Choroid plexus epithelial cell (primary cell): ENCODE measurements at regions not wholly inside any gene's neighbourhood (a gene's known extent, or its start where the extent isn't known, plus 50 kb on each side); places are given as distances from the start of the nearest gene placed in this dataset.

Experiments
- DNase-seq: peaks from one replicate; pipeline ENCODE4 v3.0.0-alpha.2; 2010; ENCODE audit warnings: low read depth
- H3K4me3 ChIP-seq: 2 replicates; pipeline ENCODE4 v1.5.1; 2011; ENCODE audit warnings: low read depth, mild to moderate bottlenecking, control low read depth, low read length, moderate library complexity
- TF ChIP-seq, protein P1 (sequence below): conservative IDR thresholded peaks from 2 replicates; pipeline ENCODE4 v1.5.1; 2011; ENCODE audit warnings: low read depth, mild to moderate bottlenecking, control low read depth, inconsistent platforms, low read length, moderate library complexity

DNA sequence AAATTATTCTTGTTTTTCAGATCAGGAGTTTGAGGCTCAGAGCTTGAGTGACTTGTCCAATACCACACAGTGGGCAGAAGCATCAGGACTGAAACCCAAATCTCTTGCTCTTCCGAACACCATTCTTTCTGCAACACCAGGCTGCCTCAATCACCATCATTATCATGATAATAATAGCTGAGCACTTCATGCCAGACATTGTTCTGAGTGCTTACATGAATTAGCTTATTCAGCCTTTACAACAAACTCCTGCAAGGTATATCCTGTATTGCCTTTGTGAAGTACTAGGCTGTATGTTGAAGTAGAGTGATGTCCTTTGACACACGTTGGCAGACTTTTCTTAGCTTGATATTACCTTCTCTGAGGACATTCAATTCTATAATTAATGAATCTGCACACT is 257.4 kb upstream of the ATP2B1 start:
- H3K4me3 ChIP-seq: no peak overlapping the region
- no peak for DNase-seq
- TF ChIP-seq, protein P1, sequence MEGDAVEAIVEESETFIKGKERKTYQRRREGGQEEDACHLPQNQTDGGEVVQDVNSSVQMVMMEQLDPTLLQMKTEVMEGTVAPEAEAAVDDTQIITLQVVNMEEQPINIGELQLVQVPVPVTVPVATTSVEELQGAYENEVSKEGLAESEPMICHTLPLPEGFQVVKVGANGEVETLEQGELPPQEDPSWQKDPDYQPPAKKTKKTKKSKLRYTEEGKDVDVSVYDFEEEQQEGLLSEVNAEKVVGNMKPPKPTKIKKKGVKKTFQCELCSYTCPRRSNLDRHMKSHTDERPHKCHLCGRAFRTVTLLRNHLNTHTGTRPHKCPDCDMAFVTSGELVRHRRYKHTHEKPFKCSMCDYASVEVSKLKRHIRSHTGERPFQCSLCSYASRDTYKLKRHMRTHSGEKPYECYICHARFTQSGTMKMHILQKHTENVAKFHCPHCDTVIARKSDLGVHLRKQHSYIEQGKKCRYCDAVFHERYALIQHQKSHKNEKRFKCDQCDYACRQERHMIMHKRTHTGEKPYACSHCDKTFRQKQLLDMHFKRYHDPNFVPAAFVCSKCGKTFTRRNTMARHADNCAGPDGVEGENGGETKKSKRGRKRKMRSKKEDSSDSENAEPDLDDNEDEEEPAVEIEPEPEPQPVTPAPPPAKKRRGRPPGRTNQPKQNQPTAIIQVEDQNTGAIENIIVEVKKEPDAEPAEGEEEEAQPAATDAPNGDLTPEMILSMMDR: no peak

- no peak for DNase-seq
- H3K4me3 ChIP-seq: no peak overlapping the region
- TF ChIP-seq, protein P1: peak; percentile 42
These were observed 254.0 kb upstream of the ATP2B1 start for GRCh38 chr12:89962648-89963047.

DNA sequence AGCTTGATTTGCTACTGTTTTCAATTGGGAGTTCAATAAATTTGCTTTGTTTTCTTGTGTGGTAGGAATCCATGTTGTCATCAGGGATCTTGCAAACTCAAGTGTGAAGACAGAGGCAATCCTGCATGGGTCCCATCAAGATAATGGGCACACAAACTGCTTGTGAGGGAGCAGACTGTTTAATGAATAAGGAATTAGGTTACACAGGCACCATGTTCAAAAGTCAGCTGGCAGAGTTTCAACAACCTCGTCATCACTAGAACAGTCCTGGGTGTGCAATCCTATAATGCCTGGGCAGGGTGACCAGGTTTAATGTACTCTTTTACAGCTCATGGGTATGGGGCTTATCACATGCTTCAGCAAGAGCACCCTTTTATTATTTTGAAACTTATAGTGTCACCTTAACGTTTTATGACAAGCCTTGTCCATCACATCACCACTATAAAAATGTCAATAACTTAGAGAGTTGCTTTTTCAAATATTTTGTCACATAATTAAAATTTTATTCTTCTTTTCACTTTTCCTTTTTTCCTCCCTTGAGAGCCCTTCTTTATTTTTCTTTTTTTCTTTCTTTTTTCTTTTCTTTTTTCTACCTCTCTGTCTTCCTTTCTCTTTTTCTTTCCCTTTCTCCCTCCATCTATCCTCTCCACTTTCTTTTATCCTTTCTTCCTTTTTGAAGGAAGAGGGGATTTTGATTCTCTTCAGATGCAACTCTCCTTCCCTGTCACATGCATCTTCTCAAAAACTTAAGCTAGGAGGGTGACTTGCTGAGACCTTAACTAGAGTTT is 252.2 kb upstream of the ATP2B1 start:
- H3K4me3 ChIP-seq: no peak overlapping the region
- TF ChIP-seq, protein P1: no peak
- DNase-seq: peak; percentile 58

DNA sequence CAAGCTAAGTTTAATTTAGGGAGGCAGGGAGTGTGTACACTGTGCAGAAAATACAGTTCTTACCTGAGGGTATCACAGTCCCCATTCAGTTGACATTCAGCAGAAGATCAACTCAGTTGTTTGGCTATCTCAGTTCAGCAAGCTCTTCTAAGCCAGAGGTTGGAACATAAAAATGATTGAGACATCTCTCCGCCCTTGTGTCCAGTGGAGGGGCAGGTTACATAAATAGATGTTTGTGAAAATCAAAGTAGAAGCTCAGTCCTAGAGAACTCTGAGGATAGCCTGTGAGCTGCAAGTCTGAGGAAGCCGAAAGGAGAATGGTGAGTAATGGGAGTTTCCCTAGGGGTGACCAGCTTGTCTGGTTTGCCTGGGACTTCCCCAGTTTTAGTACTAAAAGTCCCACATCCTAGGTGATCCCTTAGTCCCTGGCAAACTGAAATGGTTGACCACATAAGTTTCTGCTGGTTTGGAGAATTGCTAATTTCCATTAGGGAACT is 251.4 kb upstream of the ATP2B1 start:
- no peak overlapping the region for H3K4me3 ChIP-seq
- TF ChIP-seq, protein P1: no peak
- DNase-seq: peak; percentile 70

- DNase-seq: no peak
- TF ChIP-seq, protein P1: no peak
- H3K4me3 ChIP-seq: no peak overlapping the region
These were observed 250.5 kb upstream of the ATP2B1 start for GRCh38 chr12:89959179-89959578.

- H3K4me3 ChIP-seq: no peak overlapping the region
- no peak for DNase-seq
- TF ChIP-seq, protein P1: no peak
These were observed 245.6 kb upstream of the ATP2B1 start for GRCh38 chr12:89954259-89954658.

GRCh38 chr12:89951694-89952060 is 243.0 kb upstream of the ATP2B1 start:
- DNase-seq: no peak
- TF ChIP-seq, protein P1: no peak
- H3K4me3 ChIP-seq: no peak overlapping the region
